ENCODE measurements at regions not wholly inside any gene's neighbourhood (a gene's known extent, or its start where the extent isn't known, plus 50 kb on each side); places are given as distances from the start of the nearest gene placed in this dataset.
A peak's percentile ranks its signal among the peaks of the same experiment; 100 is the strongest.

GRCh38 chr21:38952890-38953289, 147.2 kb downstream of the ETS2 start:
- no peak for DNase-seq (ENCODE audit: low spot score in 2 of 2)
- H3K27ac Mint-ChIP-seq, result no peak overlapping the region
- peaks cover 5% of the 10 kb centered on the region for H3K9me3 Mint-ChIP-seq
- no peak for ATAC-seq
- no peak overlapping the region for H3K4me3 Mint-ChIP-seq
- no peaks in the 10 kb centered on the region for H3K4me1 Mint-ChIP-seq
- no peaks in the 10 kb centered on the region for H3K36me3 Mint-ChIP-seq

GRCh38 chr21:38951095-38951730, 145.5 kb downstream of the ETS2 start:
- no peaks in the 10 kb centered on the region for H3K4me1 Mint-ChIP-seq
- ATAC-seq (no peak), DNase-seq (ENCODE audit: low spot score in 2 of 2) (no peak)
- no peak overlapping the region for H3K27ac Mint-ChIP-seq
- H3K9me3 Mint-ChIP-seq, result peaks cover 5% of the 10 kb centered on the region
- H3K36me3 Mint-ChIP-seq, result no peaks in the 10 kb centered on the region
- H3K4me3 Mint-ChIP-seq, result no peak overlapping the region

GRCh38 chr21:38950435-38951094, 144.8 kb downstream of the ETS2 start:
- ATAC-seq (no peak), DNase-seq (ENCODE audit: low spot score in 2 of 2) (no peak)
- H3K36me3 Mint-ChIP-seq, result no peaks in the 10 kb centered on the region
- no peak overlapping the region for H3K27ac Mint-ChIP-seq
- no peak overlapping the region for H3K4me3 Mint-ChIP-seq
- no peaks in the 10 kb centered on the region for H3K4me1 Mint-ChIP-seq
- peaks cover 5% of the 10 kb centered on the region for H3K9me3 Mint-ChIP-seq

- Mint-ChIP-seq H3K9me3 (peaks cover 5% of the 10 kb centered on the region), H3K27ac (no peak overlapping the region), H3K36me3 (no peaks in the 10 kb centered on the region), H3K4me3 (no peak overlapping the region), H3K4me1 (no peaks in the 10 kb centered on the region)
- ATAC-seq, result no peak
- DNase-seq (ENCODE audit: low spot score in 2 of 2), result no peak
These were observed 143.3 kb downstream of the ETS2 start for GRCh38 chr21:38949070-38949380.

- H3K4me3 Mint-ChIP-seq, result no peak overlapping the region
- no peak for ATAC-seq
- H3K36me3 Mint-ChIP-seq, result no peaks in the 10 kb centered on the region
- H3K27ac Mint-ChIP-seq, result no peak overlapping the region
- no peak for DNase-seq (ENCODE audit: low spot score in 2 of 2)
- no peaks in the 10 kb centered on the region for H3K4me1 Mint-ChIP-seq
- peaks cover 5% of the 10 kb centered on the region for H3K9me3 Mint-ChIP-seq
These were observed 142.8 kb downstream of the ETS2 start for GRCh38 chr21:38948377-38949069.

- no peak overlapping the region for H3K4me3 Mint-ChIP-seq
- H3K9me3 Mint-ChIP-seq, result peaks cover 5% of the 10 kb centered on the region
- DNase-seq (ENCODE audit: low spot score in 2 of 2) (no peak), ATAC-seq (no peak)
- no peak overlapping the region for H3K27ac Mint-ChIP-seq
- H3K4me1 Mint-ChIP-seq, result no peaks in the 10 kb centered on the region
- H3K36me3 Mint-ChIP-seq, result no peaks in the 10 kb centered on the region
These were observed 140.0 kb downstream of the ETS2 start for GRCh38 chr21:38945545-38946245.

- ATAC-seq (no peak), DNase-seq (ENCODE audit: low spot score in 2 of 2) (no peak)
- Mint-ChIP-seq H3K4me3 (no peak overlapping the region), H3K9me3 (no peaks in the 10 kb centered on the region), H3K4me1 (no peaks in the 10 kb centered on the region), H3K36me3 (no peaks in the 10 kb centered on the region), H3K27ac (no peak overlapping the region)
These were observed 139.2 kb downstream of the ETS2 start for GRCh38 chr21:38944903-38945302.

- Mint-ChIP-seq H3K4me1 (no peaks in the 10 kb centered on the region), H3K36me3 (no peaks in the 10 kb centered on the region), H3K27ac (no peak overlapping the region), H3K9me3 (no peaks in the 10 kb centered on the region), H3K4me3 (no peak overlapping the region)
- no peak for DNase-seq (ENCODE audit: low spot score in 2 of 2)
- no peak for ATAC-seq
These were observed 138.7 kb downstream of the ETS2 start for GRCh38 chr21:38944402-38944801.

- Mint-ChIP-seq H3K27ac (no peak overlapping the region), H3K36me3 (no peaks in the 10 kb centered on the region), H3K9me3 (no peaks in the 10 kb centered on the region), H3K4me1 (peaks cover 9% of the 10 kb centered on the region), H3K4me3 (no peak overlapping the region)
- ATAC-seq (no peak), DNase-seq (ENCODE audit: low spot score in 2 of 2) (no peak)
These were observed 137.1 kb downstream of the ETS2 start for GRCh38 chr21:38942748-38943211.

- ATAC-seq, result no peak
These were observed 133.0 kb downstream of the ETS2 start for GRCh38 chr21:38938769-38939168.

GRCh38 chr21:38938343-38938742, 132.6 kb downstream of the ETS2 start:
- Mint-ChIP-seq H3K9me3 (no peaks in the 10 kb centered on the region), H3K4me1 (peaks cover 9% of the 10 kb centered on the region), H3K4me3 (no peak overlapping the region), H3K36me3 (no peaks in the 10 kb centered on the region), H3K27ac (peak overlapping the region; percentile 50)
- no peak for DNase-seq (ENCODE audit: low spot score in 2 of 2)
- ATAC-seq, result peak; percentile 74

More at GRCh38 chr21:38938769-38939168, 133.0 kb downstream of the ETS2 start:
- H3K36me3 Mint-ChIP-seq, result no peaks in the 10 kb centered on the region
- H3K27ac Mint-ChIP-seq, result no peak overlapping the region
- no peak for DNase-seq (ENCODE audit: low spot score in 2 of 2)
- H3K4me3 Mint-ChIP-seq, result no peak overlapping the region
- H3K9me3 Mint-ChIP-seq, result no peaks in the 10 kb centered on the region
- H3K4me1 Mint-ChIP-seq, result peaks cover 9% of the 10 kb centered on the region

- Mint-ChIP-seq H3K36me3 (no peaks in the 10 kb centered on the region), H3K27ac (peak overlapping the region; percentile 50), H3K9me3 (no peaks in the 10 kb centered on the region), H3K4me3 (no peak overlapping the region), H3K4me1 (peaks cover 9% of the 10 kb centered on the region)
- peak; percentile 11 for ATAC-seq
- DNase-seq (ENCODE audit: low spot score in 2 of 2), result no peak
These were observed 132.1 kb downstream of the ETS2 start for GRCh38 chr21:38937844-38938243.

GRCh38 chr21:38937286-38937790, 131.6 kb downstream of the ETS2 start:
- DNase-seq (ENCODE audit: low spot score in 2 of 2) (no peak), ATAC-seq (no peak)
- Mint-ChIP-seq H3K4me3 (no peak overlapping the region), H3K9me3 (no peaks in the 10 kb centered on the region), H3K27ac (no peak overlapping the region), H3K36me3 (no peaks in the 10 kb centered on the region), H3K4me1 (peaks cover 9% of the 10 kb centered on the region)

GRCh38 chr21:38936240-38936639, 130.5 kb downstream of the ETS2 start:
- Mint-ChIP-seq H3K36me3 (no peaks in the 10 kb centered on the region), H3K4me1 (peaks cover 9% of the 10 kb centered on the region), H3K9me3 (no peaks in the 10 kb centered on the region), H3K4me3 (no peak overlapping the region), H3K27ac (no peak overlapping the region)
- ATAC-seq (no peak), DNase-seq (ENCODE audit: low spot score in 2 of 2) (no peak)

GRCh38 chr21:38933731-38934130, 128.0 kb downstream of the ETS2 start:
- no peaks in the 10 kb centered on the region for H3K36me3 Mint-ChIP-seq
- H3K9me3 Mint-ChIP-seq, result no peaks in the 10 kb centered on the region
- H3K4me1 Mint-ChIP-seq, result peaks cover 9% of the 10 kb centered on the region
- no peak overlapping the region for H3K4me3 Mint-ChIP-seq
- no peak for ATAC-seq
- H3K27ac Mint-ChIP-seq, result no peak overlapping the region
- DNase-seq (ENCODE audit: low spot score in 2 of 2), result no peak

All from stimulated activated effector memory CD8-positive, alpha-beta T cell treated with anti-CD3 and anti-CD28 coated beads, Interleukin-12 subunit alpha, Interleukin-12 subunit beta, amount 100 ng/mL, for 72 hours (primary cell).